Esophagus squamous epithelium (tissue), 4 donors: ENCODE measurements at regions not wholly inside any gene's neighbourhood (a gene's known extent, or its start where the extent isn't known, plus 50 kb on each side); places are given as distances from the start of the nearest gene placed in this dataset.

Source experiments
- CTCF ChIP-seq, 6 experiments: fragments of 450-650 bp in 4 of 6; fragments of 200-600 bp in 2 of 6; sonication (generic) in 2 of 6; IDR thresholded peaks; one replicate each; pipeline ENCODE4 v1.5.1; 2016 to 2019; ENCODE audit warnings: antibody characterized with exemption in 6 of 6, mild to moderate bottlenecking in 4 of 6, moderate library complexity in 4 of 6
- POLR2A ChIP-seq, 4 donors: fragments of 450-650 bp; IDR thresholded peaks; one replicate each; pipeline ENCODE4 v1.6.1; 2017; ENCODE audit warnings: antibody characterized with exemption in 4 of 4, mild to moderate bottlenecking in 4 of 4, moderate library complexity in 3 of 4

- TF ChIP-seq POLR2A (IDR thresholded peaks at IDR 0.05), result no peak
- no peak for TF ChIP-seq CTCF (IDR thresholded peaks at IDR 0.05)
Measured at GRCh38 chr4:31160146-31160545, 440.0 kb downstream of the PCDH7 start.
